GM12875 (cell line): ENCODE measurements at regions not wholly inside any gene's neighbourhood (a gene's known extent, or its start where the extent isn't known, plus 50 kb on each side); places are given as distances from the start of the nearest gene placed in this dataset.
"Not testable (repeated sequence)": the region's sequence is repeated elsewhere in the genome, so short reads cannot be mapped to it uniquely, and the experiment has no call there.

Experiments used
- H3K4me3 ChIP-seq: one replicate; pipeline ENCODE4 v1.5.1; 2011; ENCODE audit warnings: low read depth, low read length, control low read depth
- CTCF ChIP-seq: IDR thresholded peaks from 2 replicates; pipeline ENCODE4 v1.5.1; 2011; ENCODE audit warnings: low read depth, mild to moderate bottlenecking, control low read depth, inconsistent platforms, low read length, moderate library complexity, borderline replicate concordance; ENCODE audit not compliant: insufficient read depth

- TF ChIP-seq CTCF = no peak
- H3K4me3 ChIP-seq = no peak overlapping the region
Observed at GRCh38 chr3:74390121-74390877, 224.2 kb downstream of the CNTN3 start.

GRCh38 chr3:74387111-74387735 is 227.2 kb downstream of the CNTN3 start:
- no peak overlapping the region for H3K4me3 ChIP-seq
- TF ChIP-seq CTCF = no peak

GRCh38 chr3:74384159-74384558 is 230.3 kb downstream of the CNTN3 start:
- no peak for TF ChIP-seq CTCF
- no peak overlapping the region for H3K4me3 ChIP-seq

- H3K4me3 ChIP-seq = no peak overlapping the region
- no peak for TF ChIP-seq CTCF
Observed at GRCh38 chr3:74377669-74378068, 236.8 kb downstream of the CNTN3 start.

- H3K4me3 ChIP-seq = not testable (repeated sequence)
Observed at GRCh38 chr3:74376323-74376722, 238.1 kb downstream of the CNTN3 start.

- H3K4me3 ChIP-seq = no peak overlapping the region
- TF ChIP-seq CTCF = no peak
Observed at GRCh38 chr3:74375653-74376052, 238.8 kb downstream of the CNTN3 start.

GRCh38 chr3:74372743-74373142 is 241.7 kb downstream of the CNTN3 start:
- H3K4me3 ChIP-seq = no peak overlapping the region
- TF ChIP-seq CTCF = no peak

- no peak overlapping the region for H3K4me3 ChIP-seq
- TF ChIP-seq CTCF = no peak
Observed at GRCh38 chr3:74370342-74370741, 244.1 kb downstream of the CNTN3 start.
